Activated naive CD4-positive, alpha-beta T cell treated with anti-CD3 and anti-CD28 coated beads for 36 hours (primary cell): ENCODE measurements at regions not wholly inside any gene's neighbourhood (a gene's known extent, or its start where the extent isn't known, plus 50 kb on each side); places are given as distances from the start of the nearest gene placed in this dataset.

Experiments used
- CTCF ChIA-PET: fragments of 350-600 bp; sonication (Branson Sonifier 250); formaldehyde crosslinking; loops from one replicate; lab custom pipeline; 2021; ENCODE audit warnings: antibody characterized with exemption; lab: Charles Lee
- DNase-seq: peaks from one replicate; pipeline ENCODE4 v3.0.0-alpha.2; 2020
- H3K27ac Mint-ChIP-seq: one replicate; pipeline ENCODE4 v1.8.0; 2021; ENCODE audit warnings: mild to moderate bottlenecking, mixed read lengths
- H3K27me3 Mint-ChIP-seq: one replicate; pipeline ENCODE4 v1.8.0; 2021; ENCODE audit warnings: low read depth, mixed read lengths
- H3K36me3 Mint-ChIP-seq: one replicate; pipeline ENCODE4 v1.8.0; 2021; ENCODE audit warnings: low read depth, mixed read lengths
- H3K4me1 Mint-ChIP-seq: one replicate; pipeline ENCODE4 v1.8.0; 2021; ENCODE audit warnings: low read depth, mixed read lengths
- H3K4me3 Mint-ChIP-seq: one replicate; pipeline ENCODE4 v1.8.0; 2021; ENCODE audit warnings: mild to moderate bottlenecking, moderate library complexity, mixed read lengths
- H3K9me3 Mint-ChIP-seq: one replicate; pipeline ENCODE4 v1.8.0; 2021; ENCODE audit warnings: mixed read lengths
- intact Hi-C: fragments of 100-400 bp; cut with micrococcal nuclease; formaldehyde crosslinking; loops from one replicate; pipeline ENCODE4 v1.15.1; 2023

DNA sequence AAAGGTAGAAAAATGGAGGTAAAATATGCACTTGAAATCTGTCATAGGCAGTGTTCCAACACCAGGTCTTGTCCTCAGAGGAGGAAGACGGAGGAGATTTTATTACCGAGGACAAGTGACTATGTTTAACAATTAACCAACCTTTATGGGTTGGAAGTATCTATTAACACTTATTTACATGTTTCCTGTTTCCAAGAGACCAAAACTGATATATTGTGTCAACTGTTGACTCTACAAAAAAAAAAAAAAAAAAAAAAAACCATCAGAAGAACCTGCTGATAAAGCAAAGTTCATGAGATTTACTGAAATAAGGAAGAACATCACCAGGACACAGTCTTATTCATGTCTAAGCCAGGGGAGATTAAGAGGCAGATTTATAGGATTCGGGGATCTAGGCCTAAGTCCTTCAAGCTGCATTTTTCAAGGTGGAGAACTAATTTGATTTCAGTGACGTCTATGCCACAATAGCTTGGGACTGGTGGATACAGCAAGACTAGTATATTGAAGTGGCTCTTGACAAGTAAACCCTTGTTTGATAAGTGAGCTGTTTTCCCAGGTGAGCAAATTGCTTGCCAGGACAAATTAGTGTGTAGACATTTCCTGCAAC lies 126.6 kb upstream of the NAA20 start:
- intact Hi-C loops, result no loop called here
- Mint-ChIP-seq H3K27me3 (peaks cover 16% of the 10 kb centered on the region), H3K36me3 (no peaks in the 10 kb centered on the region), H3K4me1 (no peaks in the 10 kb centered on the region), H3K27ac (no peak overlapping the region), H3K4me3 (no peak overlapping the region), H3K9me3 (no peaks in the 10 kb centered on the region)
- CTCF ChIA-PET, result interaction anchor here (0.8 kb wide), 1 partner anchor 13 kb away, joined by 4 read pairs; no protein-coding TSS in a partner anchor
- DNase-seq, result no peak

DNA sequence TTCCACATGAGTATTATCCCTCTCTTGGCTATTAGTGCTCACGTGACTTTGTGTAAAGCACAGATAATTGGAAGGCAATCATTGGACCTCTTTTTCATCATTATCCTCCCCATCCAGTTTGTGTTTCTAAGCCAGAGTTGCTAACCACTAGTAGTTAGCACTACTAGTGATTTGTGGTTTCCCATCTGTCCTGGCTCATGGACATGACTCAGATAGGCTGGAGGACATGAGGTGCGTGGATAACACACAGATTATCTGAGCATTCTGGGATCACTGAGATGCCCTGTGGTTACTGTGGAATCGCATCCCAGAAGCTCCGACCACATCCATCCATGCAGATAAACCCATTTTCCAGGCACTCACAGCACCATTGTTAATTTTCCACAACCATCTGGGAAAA lies 123.8 kb upstream of the NAA20 start:
- no peak for DNase-seq
- Mint-ChIP-seq H3K4me3 (no peak overlapping the region), H3K27ac (no peak overlapping the region), H3K36me3 (no peaks in the 10 kb centered on the region), H3K4me1 (no peaks in the 10 kb centered on the region), H3K9me3 (no peaks in the 10 kb centered on the region), H3K27me3 (peaks cover 16% of the 10 kb centered on the region)
- CTCF ChIA-PET, result no interaction called here
- intact Hi-C loops, result no loop called here

DNA sequence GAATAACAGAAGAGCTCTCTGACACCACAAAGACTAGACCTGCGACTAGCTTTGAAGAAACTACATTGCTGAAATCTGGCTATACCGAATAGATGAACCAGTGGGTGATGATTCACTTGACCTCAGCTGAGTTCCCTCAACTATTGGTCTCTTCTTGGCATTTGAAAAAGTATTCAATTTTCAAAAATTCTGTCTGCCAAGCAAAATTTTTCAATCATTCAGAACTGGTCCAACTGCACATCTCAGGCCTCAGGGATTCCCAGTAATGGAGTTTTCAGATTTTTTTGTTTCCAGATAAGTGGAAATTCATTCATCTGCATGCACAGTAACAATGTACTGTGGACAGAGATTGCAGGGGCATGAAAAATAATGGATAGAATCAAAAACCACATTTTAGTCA lies 121.4 kb upstream of the NAA20 start:
- CTCF ChIA-PET, result no interaction called here
- intact Hi-C loops, result no loop called here
- Mint-ChIP-seq H3K9me3 (peaks cover 13% of the 10 kb centered on the region), H3K27me3 (peaks cover 11% of the 10 kb centered on the region), H3K27ac (no peak overlapping the region), H3K4me1 (no peaks in the 10 kb centered on the region), H3K4me3 (no peak overlapping the region), H3K36me3 (no peaks in the 10 kb centered on the region)
- no peak for DNase-seq

DNA sequence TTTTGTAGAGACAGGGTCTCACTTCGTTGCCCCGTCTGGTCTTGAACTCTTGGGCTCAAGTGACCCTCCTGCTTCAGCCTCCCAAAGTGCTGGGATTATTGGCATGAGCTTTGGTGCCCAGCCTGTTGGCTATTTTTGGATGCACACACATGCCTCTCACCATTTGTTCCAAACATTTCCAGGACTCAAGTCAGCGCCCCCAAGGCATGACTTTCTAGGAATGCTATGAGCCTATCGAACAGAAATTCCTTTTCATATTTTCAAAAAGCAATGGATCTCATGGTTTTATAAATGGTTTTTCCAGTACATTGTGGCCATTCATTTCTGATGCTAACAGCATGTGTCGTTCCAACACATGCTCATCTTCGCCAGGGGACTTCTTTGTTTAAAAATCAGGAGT lies 119.3 kb upstream of the NAA20 start:
- H3K36me3 Mint-ChIP-seq, result no peaks in the 10 kb centered on the region
- peaks cover 11% of the 10 kb centered on the region for H3K27me3 Mint-ChIP-seq
- intact Hi-C loops, result no loop called here
- DNase-seq, result no peak
- no peak overlapping the region for H3K4me3 Mint-ChIP-seq
- CTCF ChIA-PET, result no interaction called here
- H3K4me1 Mint-ChIP-seq, result no peaks in the 10 kb centered on the region
- peaks cover 13% of the 10 kb centered on the region for H3K9me3 Mint-ChIP-seq
- H3K27ac Mint-ChIP-seq, result no peak overlapping the region

DNA sequence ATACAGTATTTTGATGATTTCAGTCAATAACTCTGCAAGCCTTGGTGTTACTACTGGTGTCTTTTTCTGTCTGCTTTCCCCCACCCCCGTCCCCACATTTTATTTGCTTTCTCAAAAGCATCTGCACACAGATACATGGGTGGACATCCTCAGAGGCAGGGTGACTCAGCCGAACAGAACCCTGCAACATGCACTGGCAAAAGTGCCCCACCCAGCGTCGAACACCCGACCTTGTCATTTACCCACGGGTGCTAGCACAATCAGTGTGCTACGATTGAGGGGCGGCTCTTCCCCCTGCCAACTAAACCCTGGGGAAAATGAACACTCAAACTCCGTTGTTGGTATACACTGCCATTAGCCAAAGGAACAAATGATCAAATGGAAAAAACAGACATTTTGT lies 115.9 kb upstream of the NAA20 start:
- H3K9me3 Mint-ChIP-seq, result peaks cover 13% of the 10 kb centered on the region
- no peaks in the 10 kb centered on the region for H3K4me1 Mint-ChIP-seq
- H3K36me3 Mint-ChIP-seq, result no peaks in the 10 kb centered on the region
- no peak overlapping the region for H3K27ac Mint-ChIP-seq
- intact Hi-C loops, result no loop called here
- H3K4me3 Mint-ChIP-seq, result no peak overlapping the region
- H3K27me3 Mint-ChIP-seq, result peaks cover 5% of the 10 kb centered on the region
- CTCF ChIA-PET, result interaction anchor here (1.7 kb wide), 1 partner anchor 93 kb away, joined by 4 read pairs; no protein-coding TSS in a partner anchor
- DNase-seq, result no peak

DNA sequence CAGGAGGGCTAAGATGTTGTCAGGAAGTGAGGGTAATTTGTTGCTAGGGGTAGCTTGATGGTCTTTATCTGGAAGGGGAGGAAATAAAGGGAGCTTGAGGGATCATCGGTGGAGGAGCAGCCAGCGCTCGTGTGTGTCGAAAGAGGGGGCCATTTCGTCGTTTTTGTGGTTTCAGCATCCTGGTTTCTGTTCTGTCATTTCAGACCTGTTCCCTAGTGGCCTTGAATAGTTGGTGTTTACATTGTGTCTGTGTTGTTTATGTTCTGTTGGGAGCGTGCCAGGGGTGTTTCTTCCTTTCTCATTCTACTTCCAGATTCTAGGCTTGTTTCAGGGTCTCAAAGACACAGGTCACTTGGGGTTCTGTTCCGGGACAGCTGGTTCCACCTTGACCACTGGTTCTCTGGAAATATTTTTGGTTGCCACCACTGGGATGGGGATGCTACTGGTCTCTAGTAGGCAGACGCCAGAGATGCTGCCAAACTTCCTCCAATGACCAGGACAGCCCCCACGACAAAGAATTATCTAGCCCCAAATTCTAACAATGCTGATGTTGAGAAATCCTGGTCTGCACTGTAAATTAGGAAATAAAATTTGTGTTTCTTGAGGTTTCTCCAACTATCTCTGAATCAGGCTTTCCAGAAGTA lies 113.9 kb upstream of the NAA20 start:
- CTCF ChIA-PET, result interaction anchor here (1.1 kb wide), 1 partner anchor 12 kb away, joined by 4 read pairs; no protein-coding TSS in a partner anchor
- intact Hi-C loops, result no loop called here
- H3K4me3 Mint-ChIP-seq, result no peak overlapping the region

DNA sequence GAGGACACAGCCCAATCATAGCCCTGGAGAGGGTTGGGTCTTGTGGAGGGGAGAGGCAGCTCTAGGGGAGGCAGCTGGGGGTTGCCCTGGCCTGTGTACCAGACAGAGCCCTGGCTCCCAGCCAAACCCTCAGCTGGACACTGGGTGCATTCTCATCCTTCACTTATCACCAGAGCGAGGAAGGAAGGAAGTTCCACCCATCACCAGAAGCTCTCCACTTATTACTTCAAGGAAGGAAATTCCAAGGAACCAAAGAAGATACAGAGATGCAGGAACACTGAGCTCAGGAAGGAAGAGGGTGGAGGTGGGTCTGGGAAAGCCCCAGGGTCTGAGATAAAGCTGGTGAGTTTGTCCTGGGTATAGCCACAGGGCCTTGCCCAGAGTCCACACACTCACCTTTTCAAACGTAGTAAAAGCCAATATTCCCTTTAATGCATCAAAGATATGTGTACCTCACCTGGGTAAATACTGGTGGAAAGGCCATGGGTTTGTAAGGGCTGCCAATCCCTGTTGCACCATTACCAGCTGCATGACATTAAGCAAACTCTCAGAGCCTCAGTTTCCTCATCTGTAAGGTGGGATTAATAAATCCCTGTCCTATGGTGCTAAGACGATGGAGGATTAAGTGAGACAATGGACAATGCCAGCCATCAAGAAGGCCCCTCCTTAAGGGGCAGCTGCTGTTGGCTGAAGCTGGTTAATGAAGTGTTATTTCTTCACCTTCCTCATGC lies 109.7 kb upstream of the NAA20 start:
- intact Hi-C loops, result no loop called here
- Mint-ChIP-seq H3K9me3 (no peaks in the 10 kb centered on the region), H3K4me3 (no peak overlapping the region), H3K4me1 (no peaks in the 10 kb centered on the region), H3K27ac (no peak overlapping the region), H3K27me3 (no peaks in the 10 kb centered on the region), H3K36me3 (no peaks in the 10 kb centered on the region)
- DNase-seq, result no peak
- CTCF ChIA-PET, result no interaction called here

More for the DNA sequence above, 113.9 kb upstream of the NAA20 start:
- DNase-seq, result peak; percentile 6
- H3K27ac Mint-ChIP-seq, result no peak overlapping the region
- peaks cover 13% of the 10 kb centered on the region for H3K9me3 Mint-ChIP-seq
- H3K4me1 Mint-ChIP-seq, result no peaks in the 10 kb centered on the region
- no peaks in the 10 kb centered on the region for H3K36me3 Mint-ChIP-seq
- peaks cover 5% of the 10 kb centered on the region for H3K27me3 Mint-ChIP-seq

DNA sequence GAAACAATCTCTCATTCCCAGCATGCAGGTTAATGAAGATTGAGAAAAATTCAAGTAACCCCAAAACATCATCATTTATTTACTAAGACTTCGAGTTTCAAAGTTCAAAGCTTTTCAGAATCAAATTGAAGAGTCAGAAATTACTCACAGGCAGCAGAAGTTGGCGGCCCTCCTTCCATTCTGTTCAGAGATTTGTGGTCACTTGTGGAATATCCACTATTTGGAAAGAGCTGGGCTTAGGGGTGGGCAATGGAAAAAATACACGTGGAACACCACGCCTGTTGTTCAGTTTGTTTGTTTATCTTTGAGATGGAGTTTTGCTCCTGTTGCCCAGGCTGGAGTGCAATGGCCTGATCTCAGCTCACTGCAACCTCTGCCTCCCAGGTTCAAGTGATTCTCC lies 108.6 kb upstream of the NAA20 start:
- Mint-ChIP-seq H3K36me3 (no peaks in the 10 kb centered on the region), H3K27me3 (no peaks in the 10 kb centered on the region), H3K4me3 (no peak overlapping the region), H3K4me1 (no peaks in the 10 kb centered on the region), H3K27ac (no peak overlapping the region), H3K9me3 (no peaks in the 10 kb centered on the region)
- intact Hi-C loops, result no loop called here
- CTCF ChIA-PET, result interaction anchor here (0.6 kb wide), 1 partner anchor 1362 kb away, joined by 3 read pairs; no protein-coding TSS in a partner anchor
- DNase-seq, result no peak

DNA sequence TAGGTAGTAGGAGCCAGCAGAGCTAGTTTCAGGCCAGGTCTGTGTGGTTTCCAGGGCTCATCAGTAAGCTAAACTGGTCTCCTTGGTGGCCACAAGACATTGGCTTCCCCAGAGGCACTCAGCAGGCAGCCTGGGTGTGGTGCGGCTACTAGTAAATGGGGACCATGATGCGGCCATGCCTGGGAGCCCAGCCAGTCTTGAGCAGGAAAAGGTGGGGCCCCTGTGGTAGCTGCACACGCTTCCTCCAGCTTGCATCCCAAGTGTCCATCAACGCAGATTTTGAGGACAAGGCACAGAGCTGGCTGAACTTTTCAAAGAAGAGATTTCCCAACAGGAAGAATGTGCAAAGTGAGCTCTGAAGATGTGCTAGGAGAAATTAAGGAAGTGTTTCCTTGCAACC lies 107.4 kb upstream of the NAA20 start:
- Mint-ChIP-seq H3K9me3 (no peaks in the 10 kb centered on the region), H3K4me3 (no peak overlapping the region), H3K36me3 (no peaks in the 10 kb centered on the region), H3K27ac (no peak overlapping the region), H3K27me3 (no peaks in the 10 kb centered on the region), H3K4me1 (no peaks in the 10 kb centered on the region)
- intact Hi-C loops, result no loop called here
- DNase-seq, result no peak
- CTCF ChIA-PET, result no interaction called here

DNA sequence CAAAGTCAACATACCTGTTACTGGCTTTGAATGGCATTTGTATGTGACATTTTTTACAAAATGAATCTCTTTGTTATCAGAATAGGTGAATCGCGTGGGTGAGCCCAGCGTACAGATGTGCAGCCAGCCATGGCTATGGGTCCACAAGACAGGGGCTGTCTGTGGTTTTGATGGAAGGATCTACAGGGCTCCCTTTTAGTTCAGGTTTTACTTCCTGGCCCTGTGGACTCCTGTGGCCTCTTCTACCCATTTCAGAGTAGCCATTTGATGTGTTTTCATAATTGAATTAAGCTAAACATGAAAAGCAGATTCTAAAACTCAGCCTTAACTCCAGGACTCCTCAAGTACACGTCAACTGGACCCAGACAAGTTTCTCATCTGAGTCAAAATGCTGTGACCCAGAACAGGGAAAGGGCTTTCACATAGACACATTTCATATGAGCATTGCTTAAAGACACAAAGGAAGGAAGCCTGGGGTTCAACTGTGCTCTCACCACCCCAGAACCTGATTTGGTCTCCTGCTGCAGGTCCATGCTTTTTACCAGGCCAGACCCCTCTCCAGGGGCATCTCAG lies 105.3 kb upstream of the NAA20 start:
- no peaks in the 10 kb centered on the region for H3K36me3 Mint-ChIP-seq
- peaks cover 7% of the 10 kb centered on the region for H3K27me3 Mint-ChIP-seq
- DNase-seq, result no peak
- no peak overlapping the region for H3K4me3 Mint-ChIP-seq
- no peaks in the 10 kb centered on the region for H3K4me1 Mint-ChIP-seq
- CTCF ChIA-PET, result no interaction called here
- no peaks in the 10 kb centered on the region for H3K9me3 Mint-ChIP-seq
- H3K27ac Mint-ChIP-seq, result no peak overlapping the region
- intact Hi-C loops, result no loop called here

DNA sequence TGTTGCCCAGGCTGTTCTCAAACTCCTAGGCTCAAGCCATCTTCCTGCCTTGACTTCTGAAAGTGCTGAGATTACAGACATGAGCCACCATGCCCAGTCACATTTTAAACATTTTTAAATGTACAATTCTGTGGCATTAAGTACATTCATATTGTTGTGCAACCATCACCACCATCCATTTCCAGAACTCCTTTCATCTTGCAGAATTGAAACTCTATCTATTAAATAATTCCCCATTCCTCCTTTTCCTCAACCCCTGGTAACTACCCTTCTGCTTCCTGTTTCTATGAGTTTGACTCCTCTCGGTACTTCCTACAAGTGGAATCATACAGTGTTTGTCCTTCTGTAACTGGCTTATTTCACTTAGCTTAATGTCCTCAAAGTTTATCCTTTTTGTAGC lies 103.8 kb upstream of the NAA20 start:
- Mint-ChIP-seq H3K27me3 (peaks cover 12% of the 10 kb centered on the region), H3K9me3 (no peaks in the 10 kb centered on the region), H3K27ac (no peak overlapping the region), H3K4me1 (no peaks in the 10 kb centered on the region), H3K4me3 (no peak overlapping the region), H3K36me3 (no peaks in the 10 kb centered on the region)
- DNase-seq, result no peak
- CTCF ChIA-PET, result interaction anchor here (1.2 kb wide), 1 partner anchor 81 kb away, joined by 3 read pairs; no protein-coding TSS in a partner anchor
- intact Hi-C loops, result no loop called here

DNA sequence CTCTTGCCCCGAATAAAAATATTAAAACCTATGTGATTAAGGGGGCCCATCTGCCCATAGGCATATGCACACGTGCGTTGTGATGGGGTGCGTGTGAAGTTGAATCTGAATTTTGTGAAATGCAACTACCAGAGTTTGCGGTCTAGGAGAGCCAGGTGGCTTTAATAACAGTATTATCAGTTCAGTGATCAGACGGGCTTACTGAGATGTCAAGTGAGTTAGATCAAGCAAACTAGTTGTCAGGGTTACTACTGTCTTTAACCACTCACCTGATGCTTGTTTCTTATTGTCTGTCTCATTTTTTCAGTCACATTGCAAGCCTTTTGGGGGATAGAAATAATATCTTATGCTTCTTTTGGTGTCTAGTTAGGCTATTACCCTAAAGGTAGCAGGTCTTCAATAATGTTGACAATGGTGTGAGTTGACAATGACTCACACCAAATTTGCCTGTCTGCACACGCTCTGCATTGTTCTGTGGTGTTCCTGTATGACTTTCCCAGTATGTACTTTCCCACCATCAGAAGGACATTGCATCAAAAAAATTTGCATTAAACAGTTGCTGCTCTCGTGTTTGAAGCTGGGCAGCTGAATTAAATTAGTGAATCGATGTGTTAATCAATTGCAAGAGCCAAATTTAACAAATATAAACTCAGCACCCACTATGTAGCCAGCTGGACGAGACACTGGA lies 103.1 kb upstream of the NAA20 start:
- CTCF ChIA-PET, result interaction anchor here (1.2 kb wide), 1 partner anchor 80 kb away, joined by 3 read pairs; no protein-coding TSS in a partner anchor
- H3K4me3 Mint-ChIP-seq, result no peak overlapping the region
- peaks cover 13% of the 10 kb centered on the region for H3K27me3 Mint-ChIP-seq
- DNase-seq, result no peak
- H3K4me1 Mint-ChIP-seq, result no peaks in the 10 kb centered on the region
- no peak overlapping the region for H3K27ac Mint-ChIP-seq
- intact Hi-C loops, result no loop called here
- H3K9me3 Mint-ChIP-seq, result no peaks in the 10 kb centered on the region
- no peaks in the 10 kb centered on the region for H3K36me3 Mint-ChIP-seq
